K562 (cell line): ENCODE measurements at regions not wholly inside any gene's neighbourhood (a gene's known extent, or its start where the extent isn't known, plus 50 kb on each side); places are given as distances from the start of the nearest gene placed in this dataset.

Experiments
- BHLHE40 ChIP-seq: IDR thresholded peaks from 2 replicates; pipeline ENCODE4 v1.6.1; 2011; ENCODE audit warnings: low read length, improper control_type of control experiment
- CTCF ChIP-seq, 3 experiments: IDR thresholded peaks in 2 of 3; conservative IDR thresholded peaks in 1 of 3; 2 replicates each; pipeline ENCODE4 v1.5.1; 2011 to 2012; ENCODE audit warnings: low read length in 3 of 3, mild to moderate bottlenecking in 3 of 3, control low read depth in 2 of 3, improper control_type of control experiment in 1 of 3, inconsistent platforms in 1 of 3, low read depth in 1 of 3, mixed read lengths in 1 of 3, moderate library complexity in 1 of 3; ENCODE audit not compliant: insufficient read depth in 2 of 3
- DNMT1 ChIP-seq: fragments of 450-650 bp; IDR thresholded peaks from 2 replicates; pipeline ENCODE4 v1.6.1; 2016; ENCODE audit warnings: antibody characterized with exemption, mild to moderate bottlenecking
- EZH2 ChIP-seq: IDR thresholded peaks from 2 replicates; pipeline ENCODE4 v1.6.1; 2012; ENCODE audit warnings: low read depth, mild to moderate bottlenecking, inconsistent platforms, low read length, borderline replicate concordance
- FOXK2 ChIP-seq, 2 experiments: fragments of 450-650 bp; IDR thresholded peaks in 1 of 2; conservative IDR thresholded peaks in 1 of 2; 2 replicates each; pipeline ENCODE4 v1.6.1; 2016; ENCODE audit warnings: low read depth in 2 of 2, mild to moderate bottlenecking in 1 of 2
- NFIC ChIP-seq: fragments of 450-650 bp; IDR thresholded peaks from 2 replicates; pipeline ENCODE4 v1.6.1; 2017; ENCODE audit warnings: mild to moderate bottlenecking, inconsistent platforms
- NR2C2 ChIP-seq, 2 experiments: fragments of 200-800 bp in 1 of 2; sonication (Bioruptor generic) in 1 of 2; sonication (generic) in 1 of 2; formaldehyde crosslinking in 1 of 2; IDR thresholded peaks; 2 replicates each; pipeline versions ENCODE4 v1.6.1 to v1.8.0; 2016 to 2022; ENCODE audit warnings: mild to moderate bottlenecking in 1 of 2, missing compliant biosample characterization in 1 of 2, missing genetic modification characterization in 1 of 2, missing genetic modification reagents in 1 of 2
- POLR2AphosphoS2 ChIP-seq: IDR thresholded peaks from 2 replicates; pipeline ENCODE4 v1.6.1; 2012; ENCODE audit warnings: low read length, improper control_type of control experiment
- PREB ChIP-seq: sonication (generic); formaldehyde crosslinking; IDR thresholded peaks from 2 replicates; pipeline ENCODE4 v1.8.1; 2023; ENCODE audit warnings: mild to moderate bottlenecking, missing genetic modification reagents
- RERE ChIP-seq: sonication (generic); formaldehyde crosslinking; IDR thresholded peaks from 2 replicates; pipeline ENCODE4 v1.8.0; 2023; ENCODE audit warnings: missing genetic modification reagents, mild to moderate bottlenecking, borderline replicate concordance
- REST ChIP-seq, 2 experiments: fragments of 450-650 bp; formaldehyde crosslinking in 1 of 2; IDR thresholded peaks; 2 replicates each; pipeline versions ENCODE4 v1.4.0 to v1.6.1; 2014 to 2020; ENCODE audit warnings: mild to moderate bottlenecking in 2 of 2, borderline replicate concordance in 1 of 2, low read depth in 1 of 2
- ZNF175 ChIP-seq: fragments of 200-800 bp; sonication (Bioruptor generic); IDR thresholded peaks from 2 replicates; pipeline ENCODE4 v1.6.1; 2016; ENCODE audit warnings: low read depth, mild to moderate bottlenecking, missing genetic modification characterization, missing compliant biosample characterization
- ZNF717 ChIP-seq: fragments of 250-450 bp; sonication (Bioruptor Pico); IDR thresholded peaks from 2 replicates; pipeline ENCODE4 v1.5.0; 2021

- TF ChIP-seq CTCF (IDR thresholded peaks at IDR 0.05 in 2 of 3, conservative IDR thresholded peaks at IDR 0.05 in 1 of 3; ENCODE audit: insufficient read depth in 2 of 3, low read depth in 1 of 3, low read length in 3 of 3), result no peak
- TF ChIP-seq REST (IDR thresholded peaks at IDR 0.05; ENCODE audit: borderline replicate concordance), result no peak
- TF ChIP-seq REST (CRISPR knock-in tag; IDR thresholded peaks at IDR 0.05; ENCODE audit: low read depth), result no peak
- no peak for TF ChIP-seq BHLHE40
- no peak for TF ChIP-seq NFIC
- TF ChIP-seq POLR2AphosphoS2, result no peak
- TF ChIP-seq RERE (CRISPR knock-in tag), result no peak
- TF ChIP-seq ZNF717 (CRISPR knock-in tag), result no peak
- no peak for TF ChIP-seq PREB (CRISPR knock-in tag)
- no peak for TF ChIP-seq FOXK2 (conservative IDR thresholded peaks at IDR 0.05 in 1 of 2, IDR thresholded peaks at IDR 0.05 in 1 of 2; ENCODE audit: low read depth in 2 of 2)
- TF ChIP-seq ZNF175 (CRISPR knock-in tag), result no peak
- TF ChIP-seq EZH2, result no peak
- TF ChIP-seq NR2C2 (CRISPR knock-in tag; IDR thresholded peaks at IDR 0.05), result no peak
- TF ChIP-seq NR2C2 (tag; IDR thresholded peaks at IDR 0.05), result no peak
- TF ChIP-seq DNMT1, result no peak
Measured at GRCh38 chr2:145023334-145023934, 503.5 kb upstream of the ZEB2 start.
